HepG2 (cell line): ENCODE measurements at regions not wholly inside any gene's neighbourhood (a gene's known extent, or its start where the extent isn't known, plus 50 kb on each side); places are given as distances from the start of the nearest gene placed in this dataset.

Source experiments
- ATAC-seq: fragments of 200-7000 bp; cut with Tn5 transposase; 3 replicates; pipeline ENCODE4 v1.9.1; 2020; ENCODE audit warnings: mild to moderate bottlenecking, moderate library complexity
- BruUV-seq: library from RNA; stranded (reverse); fragments of 400-500 nt; replicated peaks from 2 replicates; lab custom pipeline; 2021; lab: Mats Ljungman, UMichigan
- CTCF ChIA-PET: fragments of 300-600 bp; formaldehyde crosslinking; extraction: SDS; loops from one replicate; lab custom pipeline; 2021; ENCODE audit warnings: low total read pairs, inconsistent platforms, low intra/inter-chr PET ratio; lab: Yijun Ruan, JAX
- POLR2A ChIA-PET: fragments of 350-600 bp; sonication (Branson Sonifier 250); formaldehyde crosslinking; loops from one replicate; lab custom pipeline; 2020; ENCODE audit warnings: antibody characterized with exemption, inconsistent platforms; lab: Yijun Ruan, JAX
- DNase-seq: peaks from one replicate; pipeline ENCODE4 v3.0.0-alpha.2; 2015; ENCODE audit warnings: low spot score
- FAIRE-seq: peaks from 3 replicates; lab custom pipeline; 2011; peaks lifted over from hg19 to GRCh38; lab: Jason Lieb, UNC
- H2AFZ ChIP-seq: one replicate; pipeline ENCODE4 v1.6.1; 2011; ENCODE audit warnings: low read length, inconsistent platforms
- H3K27ac ChIP-seq: fragments of 300-600 bp; 3 replicates; pipeline ENCODE4 v1.8.0; 2011; ENCODE audit warnings: mixed run types, mild to moderate bottlenecking, mixed read lengths, low read length, inconsistent platforms; ENCODE audit not compliant: insufficient read depth; ENCODE audit errors: extremely low read length
- H3K27me3 ChIP-seq, 2 experiments: fragments of 200-600 bp in 1 of 2; 2 replicates in 1 of 2; 3 replicates in 1 of 2; pipeline versions ENCODE4 v1.6.0 to v1.8.0; 2011; ENCODE audit warnings: low read length in 2 of 2, mild to moderate bottlenecking in 2 of 2, moderate library complexity in 2 of 2, inconsistent platforms in 1 of 2; ENCODE audit not compliant: insufficient read depth in 2 of 2, control insufficient read depth in 1 of 2
- H3K36me3 ChIP-seq, 2 experiments: fragments of 200-600 bp in 1 of 2; replicated peaks in 1 of 2; 2 replicates in 1 of 2; 3 replicates in 1 of 2; pipeline versions ENCODE4 v1.5.1 to v1.8.0; 2011; ENCODE audit warnings: low read length in 2 of 2, inconsistent platforms in 1 of 2; ENCODE audit not compliant: insufficient read depth in 2 of 2, control insufficient read depth in 1 of 2
- H3K4me1 ChIP-seq: 2 replicates; pipeline ENCODE4 v1.5.1; 2012; ENCODE audit warnings: low read length, inconsistent platforms; ENCODE audit not compliant: insufficient read depth
- H3K4me2 ChIP-seq: 2 replicates; pipeline ENCODE4 v1.6.0; 2011; ENCODE audit warnings: low read depth, low read length, inconsistent platforms
- H3K4me3 ChIP-seq, 3 experiments: fragments of 200-600 bp in 1 of 3; sonication (generic), shearing (Covaris generic) in 1 of 3; replicated peaks in 1 of 3; 2 replicates each; pipeline ENCODE4 v1.5.1; 2011 to 2016; ENCODE audit warnings: low read length in 3 of 3, inconsistent platforms in 2 of 3, low read depth in 2 of 3, mild to moderate bottlenecking in 2 of 3, control low read depth in 1 of 3, mixed read lengths in 1 of 3; ENCODE audit not compliant: insufficient read depth in 1 of 3
- H3K79me2 ChIP-seq: one replicate; pipeline ENCODE4 v1.6.1; 2011; ENCODE audit warnings: low read length, inconsistent platforms; ENCODE audit not compliant: insufficient read depth
- H3K9ac ChIP-seq: 2 replicates; pipeline ENCODE4 v1.6.0; 2011; ENCODE audit warnings: mild to moderate bottlenecking, low read depth, low read length, inconsistent platforms; ENCODE audit not compliant: insufficient read depth
- H3K9me3 ChIP-seq: 2 replicates; pipeline ENCODE4 v1.5.1; 2012; ENCODE audit warnings: mild to moderate bottlenecking, low read length
- H4K20me1 ChIP-seq: 2 replicates; pipeline ENCODE4 v1.6.0; 2011; ENCODE audit warnings: inconsistent platforms, mild to moderate bottlenecking, low read length, moderate library complexity; ENCODE audit not compliant: insufficient read depth
- EZH2 ChIP-seq: conservative IDR thresholded peaks from 2 replicates; pipeline ENCODE4 v1.6.1; 2012; ENCODE audit warnings: mild to moderate bottlenecking, low read depth, low read length, moderate library complexity
- FOXJ3 ChIP-seq: sonication (generic); formaldehyde crosslinking; IDR thresholded peaks from 2 replicates; pipeline ENCODE4 v1.4.0; 2020; ENCODE audit warnings: missing genetic modification reagents, mild to moderate bottlenecking, borderline replicate concordance
- HNRNPLL ChIP-seq: fragments of 200-400 bp; formaldehyde crosslinking; IDR thresholded peaks from 2 replicates; pipeline ENCODE4 v1.6.1; 2017; ENCODE audit warnings: mild to moderate bottlenecking, low read depth, low read length; ENCODE audit not compliant: poor library complexity, severe bottlenecking
- KAT2B ChIP-seq: fragments of 150-350 bp; IDR thresholded peaks from 2 replicates; pipeline ENCODE4 v1.6.1; 2014; ENCODE audit warnings: low read depth, low read length, borderline replicate concordance
- NR2F2 ChIP-seq: IDR thresholded peaks from 2 replicates; pipeline ENCODE4 v1.6.1; 2012; ENCODE audit warnings: low read depth, inconsistent platforms, borderline replicate concordance
- PHF20 ChIP-seq: sonication (generic); formaldehyde crosslinking; IDR thresholded peaks from 2 replicates; pipeline ENCODE4 v1.5.0; 2020; ENCODE audit warnings: mild to moderate bottlenecking, missing genetic modification reagents
- RARA ChIP-seq: IDR thresholded peaks from 2 replicates; pipeline ENCODE4 v1.6.1; 2016; ENCODE audit warnings: missing genetic modification reagents, missing compliant biosample characterization
- RARG ChIP-seq: sonication (generic); formaldehyde crosslinking; IDR thresholded peaks from 2 replicates; pipeline ENCODE4 v1.4.0; 2020; ENCODE audit warnings: low read depth, mild to moderate bottlenecking, missing genetic modification reagents
- SP5 ChIP-seq: IDR thresholded peaks from 2 replicates; pipeline ENCODE4 v1.6.1; 2016; ENCODE audit warnings: low read depth, borderline replicate concordance
- ZNF124 ChIP-seq: sonication (generic); formaldehyde crosslinking; IDR thresholded peaks from 2 replicates; pipeline ENCODE4 v1.4.0; 2020; ENCODE audit warnings: missing genetic modification reagents
- ZNF230 ChIP-seq: sonication (generic); formaldehyde crosslinking; IDR thresholded peaks from 2 replicates; pipeline ENCODE4 v1.4.0; 2020; ENCODE audit warnings: mild to moderate bottlenecking, missing genetic modification reagents
- ZNF432 ChIP-seq: sonication (generic); formaldehyde crosslinking; IDR thresholded peaks from 2 replicates; pipeline ENCODE4 v1.5.0; 2020; ENCODE audit warnings: missing genetic modification reagents, mild to moderate bottlenecking, borderline replicate concordance
- ZNF737 ChIP-seq: sonication (generic); formaldehyde crosslinking; IDR thresholded peaks from 2 replicates; pipeline ENCODE4 v1.5.0; 2020; ENCODE audit warnings: missing genetic modification reagents, mild to moderate bottlenecking, borderline replicate concordance
- ZNF776 ChIP-seq: sonication (generic); formaldehyde crosslinking; IDR thresholded peaks from 2 replicates; pipeline ENCODE4 v1.4.0; 2020; ENCODE audit warnings: mild to moderate bottlenecking, missing genetic modification reagents
- ZZZ3 ChIP-seq: sonication (generic); formaldehyde crosslinking; IDR thresholded peaks from 2 replicates; pipeline ENCODE4 v1.4.0; 2020; ENCODE audit warnings: missing genetic modification reagents, mild to moderate bottlenecking, borderline replicate concordance
- WGBS: methylation state at CpG from one replicate; pipeline ENCODE4 v1.1.6; 2017; ENCODE audit warnings: low lambda C conversion rate; 5-methylcytosine and 5-hydroxymethylcytosine counted together
- in situ Hi-C: cut with HindIII; loops from 2 replicates; pipeline ENCODE4 v1.10.0; 2017; ENCODE audit warnings: low pct_unique_long_range_greater_than_20kb; ENCODE audit not compliant: extremely low pct_ligation_motif_present
- intact Hi-C: fragments of 100-400 bp; cut with micrococcal nuclease; formaldehyde crosslinking; loops from one replicate; pipeline ENCODE4 v1.10.0; 2022; ENCODE audit not compliant: unreplicated experiment
- TF ChIP-seq, protein P1 (sequence below): sonication (generic); formaldehyde crosslinking; IDR thresholded peaks from 2 replicates; pipeline ENCODE4 v1.4.0; 2020; ENCODE audit warnings: low read depth, missing genetic modification reagents

DNA sequence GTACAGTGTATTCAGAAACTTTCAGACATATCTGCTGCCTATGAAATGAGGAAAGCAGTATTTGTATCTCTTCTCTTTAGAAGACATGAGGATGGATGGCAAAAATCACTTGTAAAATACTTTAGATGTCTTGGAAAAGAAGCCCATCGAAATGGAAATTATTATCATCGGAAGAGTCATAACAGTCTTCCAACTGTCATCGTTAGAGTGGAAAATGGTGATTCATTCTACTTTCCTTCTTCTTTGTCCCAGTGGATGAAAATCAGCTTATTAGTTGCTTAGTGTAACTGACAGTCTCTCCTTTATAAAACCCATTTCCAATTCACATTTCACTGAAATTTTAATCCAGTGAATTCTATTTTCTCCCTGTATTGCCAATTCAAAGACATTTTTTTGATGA, 1323.7 kb upstream of the PIK3C3 start:
- peaks cover 9% of the 10 kb centered on the region; the same call in 1 of the 2 replicates for H3K9me3 ChIP-seq
- no peak overlapping the region for H3K4me3 ChIP-seq
- WGBS: 67% methylated on average over 3 of the region's 3 CpGs
- intact Hi-C loops (no loop called here), in situ Hi-C loops (no loop called here)
- TF ChIP-seq ZNF776 (CRISPR knock-in tag) (no peak), ZNF432 (CRISPR knock-in tag) (no peak), FOXJ3 (CRISPR knock-in tag) (no peak), ZNF230 (CRISPR knock-in tag) (no peak), RARA (CRISPR knock-in tag) (no peak), KAT2B (no peak), ZNF737 (CRISPR knock-in tag) (no peak), RARG (no peak), ZZZ3 (CRISPR knock-in tag) (no peak), EZH2 (no peak), NR2F2 (no peak), SP5 (CRISPR knock-in tag) (no peak), PHF20 (CRISPR knock-in tag) (no peak), HNRNPLL (no peak), ZNF124 (CRISPR knock-in tag) (no peak)
- TF ChIP-seq, protein P1, sequence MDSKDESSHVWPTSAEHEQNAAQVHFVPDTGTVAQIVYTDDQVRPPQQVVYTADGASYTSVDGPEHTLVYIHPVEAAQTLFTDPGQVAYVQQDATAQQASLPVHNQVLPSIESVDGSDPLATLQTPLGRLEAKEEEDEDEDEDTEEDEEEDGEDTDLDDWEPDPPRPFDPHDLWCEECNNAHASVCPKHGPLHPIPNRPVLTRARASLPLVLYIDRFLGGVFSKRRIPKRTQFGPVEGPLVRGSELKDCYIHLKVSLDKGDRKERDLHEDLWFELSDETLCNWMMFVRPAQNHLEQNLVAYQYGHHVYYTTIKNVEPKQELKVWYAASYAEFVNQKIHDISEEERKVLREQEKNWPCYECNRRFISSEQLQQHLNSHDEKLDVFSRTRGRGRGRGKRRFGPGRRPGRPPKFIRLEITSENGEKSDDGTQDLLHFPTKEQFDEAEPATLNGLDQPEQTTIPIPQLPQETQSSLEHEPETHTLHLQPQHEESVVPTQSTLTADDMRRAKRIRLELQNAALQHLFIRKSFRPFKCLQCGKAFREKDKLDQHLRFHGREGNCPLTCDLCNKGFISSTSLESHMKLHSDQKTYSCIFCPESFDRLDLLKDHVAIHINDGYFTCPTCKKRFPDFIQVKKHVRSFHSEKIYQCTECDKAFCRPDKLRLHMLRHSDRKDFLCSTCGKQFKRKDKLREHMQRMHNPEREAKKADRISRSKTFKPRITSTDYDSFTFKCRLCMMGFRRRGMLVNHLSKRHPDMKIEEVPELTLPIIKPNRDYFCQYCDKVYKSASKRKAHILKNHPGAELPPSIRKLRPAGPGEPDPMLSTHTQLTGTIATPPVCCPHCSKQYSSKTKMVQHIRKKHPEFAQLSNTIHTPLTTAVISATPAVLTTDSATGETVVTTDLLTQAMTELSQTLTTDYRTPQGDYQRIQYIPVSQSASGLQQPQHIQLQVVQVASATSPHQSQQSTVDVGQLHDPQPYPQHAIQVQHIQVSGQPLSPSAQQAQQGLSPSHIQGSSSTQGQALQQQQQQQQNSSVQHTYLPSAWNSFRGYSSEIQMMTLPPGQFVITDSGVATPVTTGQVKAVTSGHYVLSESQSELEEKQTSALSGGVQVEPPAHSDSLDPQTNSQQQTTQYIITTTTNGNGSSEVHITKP (CRISPR knock-in tag): no peak
- CTCF ChIA-PET: no interaction called here
- no peak for FAIRE-seq
- no peaks in the 10 kb centered on the region for H4K20me1 ChIP-seq
- H3K9ac ChIP-seq: no peak overlapping the region
- H3K4me2 ChIP-seq: no peak overlapping the region
- no peak for ATAC-seq
- no peak for DNase-seq
- POLR2A ChIA-PET: no interaction called here
- no peaks in the 10 kb centered on the region for H3K36me3 ChIP-seq
- BruUV-seq: no TSS peak
- H3K27me3 ChIP-seq: no peaks in the 10 kb centered on the region
- H3K4me1 ChIP-seq: no peaks in the 10 kb centered on the region
- H3K27ac ChIP-seq: no peak overlapping the region
- H2AFZ ChIP-seq: no peak overlapping the region
- no peaks in the 10 kb centered on the region for H3K79me2 ChIP-seq
